ENCODE measurements at regions not wholly inside any gene's neighbourhood (a gene's known extent, or its start where the extent isn't known, plus 50 kb on each side); places are given as distances from the start of the nearest gene placed in this dataset.

- no peak for DNase-seq (ENCODE audit: low read depth)
- TF ChIP-seq CTCF (IDR thresholded peaks at IDR 0.05; ENCODE audit: low read depth, low read length, missing control alignments): no peak
- no peak overlapping the region for H3K4me3 ChIP-seq (ENCODE audit: low read depth, low read length)
Measured at GRCh38 chr3:95588473-95588872, 1225.9 kb upstream of the EPHA6 start.

GRCh38 chr3:95595416-95596075 is 1218.8 kb upstream of the EPHA6 start:
- no peak for DNase-seq (ENCODE audit: low read depth)
- TF ChIP-seq CTCF (IDR thresholded peaks at IDR 0.05; ENCODE audit: low read depth, low read length, missing control alignments): no peak
- H3K4me3 ChIP-seq (ENCODE audit: low read depth, low read length): no peak overlapping the region

GRCh38 chr3:95607926-95608325 is 1206.5 kb upstream of the EPHA6 start:
- no peak overlapping the region for H3K4me3 ChIP-seq (ENCODE audit: low read depth, low read length)
- DNase-seq (ENCODE audit: low read depth): no peak
- TF ChIP-seq CTCF (IDR thresholded peaks at IDR 0.05; ENCODE audit: low read depth, low read length, missing control alignments): no peak

- no peak for TF ChIP-seq CTCF (IDR thresholded peaks at IDR 0.05; ENCODE audit: low read depth, low read length, missing control alignments)
- no peak for DNase-seq (ENCODE audit: low read depth)
- H3K4me3 ChIP-seq (ENCODE audit: low read depth, low read length): no peak overlapping the region
Measured at GRCh38 chr3:95609411-95609810, 1205.0 kb upstream of the EPHA6 start.

GRCh38 chr3:95612611-95613010 is 1201.8 kb upstream of the EPHA6 start:
- no peak for TF ChIP-seq CTCF (IDR thresholded peaks at IDR 0.05; ENCODE audit: low read depth, low read length, missing control alignments)
- DNase-seq (ENCODE audit: low read depth): no peak

GRCh38 chr3:95613993-95614392 is 1200.4 kb upstream of the EPHA6 start:
- no peak for DNase-seq (ENCODE audit: low read depth)
- TF ChIP-seq CTCF (IDR thresholded peaks at IDR 0.05; ENCODE audit: low read depth, low read length, missing control alignments): no peak
- no peak overlapping the region for H3K4me3 ChIP-seq (ENCODE audit: low read depth, low read length)

More at GRCh38 chr3:95612611-95613010, 1201.8 kb upstream of the EPHA6 start:
- no peak overlapping the region for H3K4me3 ChIP-seq (ENCODE audit: low read depth, low read length)
